ENCODE measurements at regions not wholly inside any gene's neighbourhood (a gene's known extent, or its start where the extent isn't known, plus 50 kb on each side); places are given as distances from the start of the nearest gene placed in this dataset.
A peak's percentile ranks its signal among the peaks of the same experiment; 100 is the strongest.
"Not testable (repeated sequence)": the region's sequence is repeated elsewhere in the genome, so short reads cannot be mapped to it uniquely, and the experiment has no call there.

DNA sequence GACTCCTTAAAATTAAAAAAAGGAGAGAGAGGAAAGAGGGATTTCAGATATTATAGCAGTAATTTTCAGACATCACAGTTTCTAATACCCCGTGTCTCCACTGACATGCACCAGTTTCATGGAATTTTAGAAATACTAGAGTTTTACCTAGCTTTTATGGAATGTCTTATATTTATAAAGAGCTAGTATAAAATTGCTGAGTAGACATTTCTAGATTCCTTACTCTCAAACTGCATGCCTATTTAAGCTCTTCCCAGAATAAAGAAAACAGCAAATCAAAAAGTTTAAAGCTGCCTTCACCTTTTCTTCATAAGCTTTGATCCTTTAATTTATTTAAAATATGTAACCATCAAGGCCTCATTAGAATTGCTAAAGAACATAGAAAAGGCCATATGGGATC lies 247.4 kb upstream of the IL12A start:
- DNase-seq (ENCODE audit: low read depth in 4 of 4, low spot score in 2 of 4): no peak

DNA sequence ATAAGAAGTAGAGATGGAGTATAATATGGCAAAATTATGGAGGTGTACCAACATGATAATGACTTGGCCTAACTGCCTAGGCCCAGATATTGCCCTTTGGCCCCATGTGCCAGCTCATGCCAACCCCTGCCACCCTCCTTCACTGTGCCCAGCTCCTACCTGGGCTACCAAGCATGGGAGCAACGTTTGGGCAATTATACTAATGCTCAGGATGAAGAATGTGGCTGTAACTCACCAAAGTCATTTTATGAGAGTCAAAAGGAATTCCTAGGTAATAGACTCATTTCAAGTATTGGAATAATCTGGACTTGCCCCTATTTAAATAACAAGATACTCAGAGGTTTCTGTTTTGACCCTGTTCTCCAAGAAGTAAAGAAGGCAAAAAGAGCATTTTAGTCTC lies 240.2 kb upstream of the IL12A start:
- no peak for DNase-seq (ENCODE audit: low read depth in 4 of 4, low spot score in 2 of 4)

DNA sequence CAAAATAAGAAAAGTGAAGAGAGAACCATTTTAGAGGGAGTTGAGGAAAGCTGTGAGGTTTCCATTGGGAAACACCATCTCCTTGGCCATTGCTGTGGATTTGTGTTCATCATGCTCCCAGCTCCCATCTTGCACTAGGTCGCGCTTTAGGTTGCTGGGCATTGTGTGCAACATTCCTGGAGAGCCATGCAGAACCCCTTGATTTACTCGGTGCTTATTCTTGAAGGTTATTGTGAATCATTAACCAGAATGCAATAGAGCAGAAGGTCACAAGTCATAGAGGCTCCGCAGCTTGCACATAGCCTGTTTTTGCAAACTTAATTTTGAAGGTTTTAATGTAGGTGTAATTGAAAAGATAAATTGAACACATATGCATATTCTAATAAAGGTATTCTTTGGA lies 239.2 kb upstream of the IL12A start:
- DNase-seq (ENCODE audit: low read depth in 4 of 4, low spot score in 2 of 4): no peak

DNA sequence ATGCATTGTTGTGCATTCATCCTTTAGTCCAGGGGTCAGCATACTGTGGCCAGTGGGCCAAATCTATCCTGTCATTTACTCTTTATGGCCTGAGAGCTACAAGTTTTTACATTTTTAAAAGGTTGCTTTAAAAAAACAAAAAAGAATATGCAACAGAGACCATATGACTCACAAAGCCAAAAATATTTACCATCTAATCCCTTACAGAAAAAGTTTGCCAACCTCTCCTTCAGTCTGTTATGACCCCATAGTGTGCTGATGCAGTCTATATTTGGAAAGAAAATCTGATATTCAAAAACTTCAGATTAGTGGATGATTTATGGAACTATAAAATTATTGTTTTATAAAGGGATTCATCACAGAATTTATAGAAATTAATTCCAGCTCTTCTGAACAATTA lies 237.5 kb upstream of the IL12A start:
- no peak for DNase-seq (ENCODE audit: low read depth in 4 of 4, low spot score in 2 of 4)

DNA sequence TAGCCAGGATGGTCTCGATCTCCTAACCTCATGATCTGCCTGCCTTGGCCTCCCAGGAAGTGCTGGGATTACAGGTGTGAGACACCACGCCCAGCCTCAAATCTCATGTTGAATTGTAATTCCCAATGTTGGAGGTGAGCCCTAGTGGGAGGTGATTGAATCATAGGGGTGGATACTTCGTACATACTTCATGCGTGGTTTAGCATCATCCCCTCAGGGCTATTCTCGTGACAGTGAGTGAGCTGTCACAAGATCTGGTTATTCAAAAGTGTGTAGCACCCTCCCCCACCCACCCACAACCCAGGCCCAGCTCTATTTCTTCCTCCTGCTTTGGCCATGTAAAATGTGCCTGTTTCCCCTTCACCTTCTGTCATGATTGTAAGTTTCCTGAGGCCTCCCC lies 236.9 kb upstream of the IL12A start:
- no peak for DNase-seq (ENCODE audit: low read depth in 4 of 4, low spot score in 2 of 4)

DNA sequence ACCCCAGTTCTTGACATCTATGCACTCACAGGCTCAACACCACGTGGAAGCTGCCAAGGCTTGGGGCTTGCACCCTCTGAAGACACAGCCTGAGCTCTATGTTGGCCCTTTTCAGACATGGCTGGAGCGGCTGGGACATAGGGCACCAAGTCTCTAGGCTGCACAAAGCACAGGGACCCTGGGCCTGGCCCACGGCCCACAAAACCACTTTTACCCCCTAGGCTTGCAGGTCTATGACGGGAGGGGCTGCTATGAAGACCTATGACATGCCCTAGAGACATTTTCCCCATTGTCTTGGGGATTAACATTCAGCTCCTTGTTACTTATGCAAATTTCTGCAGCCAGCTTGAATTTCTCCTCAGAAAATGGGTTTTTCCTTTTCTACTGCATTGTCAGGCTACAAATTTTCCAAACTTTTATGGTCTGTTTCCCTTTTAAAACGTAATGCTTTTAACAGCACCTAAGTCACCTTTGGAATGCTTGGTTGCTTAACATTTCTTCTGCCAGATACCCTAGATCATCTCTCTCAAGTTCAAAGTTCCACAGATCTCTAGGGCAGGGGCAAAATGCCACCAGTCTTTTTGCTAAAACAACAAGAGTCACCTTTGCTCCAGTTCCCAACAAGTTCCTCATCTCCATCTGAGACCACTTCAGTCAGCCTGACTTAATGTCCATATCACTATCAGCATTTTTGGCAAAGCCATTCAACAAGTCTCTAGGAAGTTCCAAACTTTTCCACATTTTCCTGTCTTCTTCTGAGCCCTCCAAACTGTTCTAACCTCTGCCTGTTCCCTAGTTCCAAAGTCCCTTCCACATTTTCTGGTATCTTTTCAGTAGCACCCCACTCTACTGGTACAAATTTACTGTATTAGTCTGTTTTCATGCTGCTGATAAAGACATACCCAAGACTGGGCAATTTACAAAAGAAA lies 232.1 kb upstream of the IL12A start:
- DNase-seq (ENCODE audit: low read depth in 4 of 4, low spot score in 2 of 4): not testable (repeated sequence)

DNA sequence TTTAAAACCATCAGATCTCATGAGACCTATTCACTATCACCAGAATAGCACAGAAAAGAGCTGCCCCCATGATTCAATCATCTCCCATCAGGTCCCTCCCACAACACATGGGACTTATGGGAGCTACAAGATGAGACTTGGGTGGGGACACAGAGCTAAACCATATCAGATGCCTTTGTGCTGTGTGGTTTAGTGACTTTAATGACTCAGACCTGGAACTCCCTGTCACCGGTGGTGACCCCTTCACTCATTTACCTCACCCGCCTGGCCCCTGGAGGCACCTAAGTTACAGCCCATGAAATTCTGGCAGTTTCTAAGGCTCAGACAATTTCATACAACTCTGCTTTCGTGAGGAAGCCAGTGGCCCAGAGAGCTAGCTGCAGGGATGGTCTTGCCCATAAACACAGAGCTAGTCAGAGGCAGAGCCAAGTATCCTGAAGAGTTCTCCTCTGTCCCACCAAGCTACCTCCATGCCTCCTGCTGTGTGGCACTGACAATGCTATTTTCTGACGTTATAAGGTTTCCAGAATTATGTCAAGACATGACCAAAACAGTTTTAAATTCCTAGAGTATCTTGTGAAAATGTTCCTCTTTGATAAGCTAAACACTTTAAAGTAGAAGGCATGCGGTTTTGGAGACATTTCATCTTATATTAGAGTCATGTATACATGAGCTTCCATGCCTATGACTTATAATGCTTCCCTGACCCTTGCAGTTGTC lies 231.1 kb upstream of the IL12A start:
- no peak for DNase-seq (ENCODE audit: low read depth in 4 of 4, low spot score in 2 of 4)

DNA sequence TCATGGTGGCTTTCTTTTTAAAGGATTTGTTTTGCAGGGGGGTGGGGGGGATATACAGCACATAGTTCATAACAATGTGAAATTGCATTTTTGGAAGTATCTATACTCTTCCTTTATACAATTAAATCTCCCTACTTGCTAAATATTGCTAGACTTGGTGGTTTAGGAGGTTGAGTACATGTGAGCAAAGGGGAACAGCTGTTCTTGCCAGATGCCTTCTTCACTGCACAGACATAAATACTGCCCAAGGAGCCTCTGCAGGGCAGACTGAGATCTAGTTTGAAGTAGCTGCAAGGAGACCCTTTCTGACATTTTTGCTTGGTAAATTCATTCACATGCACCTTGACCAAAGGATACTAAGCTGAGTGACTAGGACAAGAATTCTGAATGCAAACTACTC lies 228.6 kb upstream of the IL12A start:
- DNase-seq (ENCODE audit: low read depth in 4 of 4, low spot score in 2 of 4): no peak

DNA sequence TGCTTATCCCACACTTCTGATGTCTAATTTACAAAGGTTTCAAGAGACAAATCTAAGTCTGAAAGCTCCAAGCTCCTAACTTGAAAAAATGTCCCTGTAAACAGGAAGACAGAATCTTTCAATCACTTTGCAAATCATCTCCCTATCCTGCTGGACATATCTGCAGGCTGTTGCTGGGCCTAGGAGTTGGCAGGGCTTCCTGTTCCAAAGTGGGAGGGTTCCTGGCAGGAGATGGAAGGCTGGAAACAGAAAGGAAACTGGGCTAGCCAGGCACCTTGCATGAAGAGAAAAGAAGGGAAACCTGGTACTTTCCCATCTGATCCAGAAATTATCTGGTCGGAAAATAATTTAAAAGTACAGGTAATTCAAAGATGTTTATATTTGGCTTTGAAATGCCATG lies 227.3 kb upstream of the IL12A start:
- DNase-seq (ENCODE audit: low read depth in 4 of 4, low spot score in 2 of 4): no peak

DNA sequence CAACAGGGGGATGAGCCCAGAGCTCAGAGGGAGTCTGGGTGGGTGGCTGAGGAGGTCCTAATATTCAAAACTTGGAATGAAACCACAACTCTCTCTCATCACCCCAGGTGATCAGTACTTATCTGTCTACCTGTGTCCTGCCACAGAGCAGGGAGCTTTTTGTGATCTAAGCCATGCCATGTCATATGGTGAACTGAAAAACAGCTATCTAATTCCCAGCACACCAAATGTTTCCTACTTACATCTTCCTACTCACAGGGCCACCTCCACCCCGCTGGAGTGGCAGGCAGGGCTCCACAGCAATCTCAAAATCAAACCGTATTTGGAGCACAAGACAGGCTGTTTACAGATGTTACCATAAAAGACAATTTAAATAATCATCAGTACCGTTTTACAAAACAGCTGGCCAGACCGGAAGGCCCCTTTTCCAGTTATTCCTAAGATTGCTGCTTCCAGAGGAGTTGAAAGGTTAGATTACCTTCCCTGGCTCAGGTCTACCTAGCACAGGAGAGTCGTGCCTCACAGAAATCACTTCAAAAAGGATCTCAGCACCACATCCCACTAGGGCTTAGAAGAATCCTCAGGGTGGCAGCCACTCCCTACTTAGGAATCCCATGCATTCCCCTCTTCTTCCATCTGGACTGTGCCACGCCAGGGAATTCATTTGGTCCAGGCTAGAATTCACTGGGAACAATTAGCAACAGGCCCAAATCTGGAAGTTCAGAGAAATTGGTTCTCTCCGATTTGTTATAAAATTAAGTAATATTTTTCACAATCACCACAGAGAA lies 226.6 kb upstream of the IL12A start:
- DNase-seq (ENCODE audit: low read depth in 4 of 4, low spot score in 2 of 4): no peak

DNA sequence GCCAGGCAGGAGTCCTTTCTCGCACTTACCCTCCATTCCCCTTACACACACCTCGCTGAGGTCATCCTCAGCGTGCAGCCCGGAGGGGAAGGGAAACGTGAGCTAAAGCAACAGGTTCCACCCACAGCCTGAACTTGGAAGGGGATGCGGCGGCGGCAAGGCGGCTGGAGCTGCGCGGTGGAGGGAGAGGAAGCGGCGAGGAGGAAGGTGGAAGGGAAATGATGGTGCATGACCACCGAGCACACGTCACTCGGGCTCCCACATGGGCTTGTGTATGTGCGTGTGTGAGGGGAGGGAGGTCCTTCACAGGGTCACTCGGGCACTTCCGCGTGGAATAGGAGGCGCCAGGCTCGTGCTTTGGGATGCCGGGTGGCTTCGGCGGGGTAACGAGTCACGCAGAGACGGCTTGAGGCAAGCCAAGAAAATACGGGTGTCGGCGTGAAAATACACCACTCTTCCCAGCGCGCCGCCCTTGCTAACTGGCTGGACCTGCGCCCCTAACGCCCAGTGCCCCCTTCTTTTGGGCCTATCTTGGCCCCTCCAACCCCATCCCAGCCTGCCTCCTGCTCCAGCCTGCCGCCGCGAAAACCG lies 225.5 kb upstream of the IL12A start:
- peak in 2 of 4 donors; percentile 32 to 48 for DNase-seq (ENCODE audit: low read depth in 4 of 4, low spot score in 2 of 4)

DNA sequence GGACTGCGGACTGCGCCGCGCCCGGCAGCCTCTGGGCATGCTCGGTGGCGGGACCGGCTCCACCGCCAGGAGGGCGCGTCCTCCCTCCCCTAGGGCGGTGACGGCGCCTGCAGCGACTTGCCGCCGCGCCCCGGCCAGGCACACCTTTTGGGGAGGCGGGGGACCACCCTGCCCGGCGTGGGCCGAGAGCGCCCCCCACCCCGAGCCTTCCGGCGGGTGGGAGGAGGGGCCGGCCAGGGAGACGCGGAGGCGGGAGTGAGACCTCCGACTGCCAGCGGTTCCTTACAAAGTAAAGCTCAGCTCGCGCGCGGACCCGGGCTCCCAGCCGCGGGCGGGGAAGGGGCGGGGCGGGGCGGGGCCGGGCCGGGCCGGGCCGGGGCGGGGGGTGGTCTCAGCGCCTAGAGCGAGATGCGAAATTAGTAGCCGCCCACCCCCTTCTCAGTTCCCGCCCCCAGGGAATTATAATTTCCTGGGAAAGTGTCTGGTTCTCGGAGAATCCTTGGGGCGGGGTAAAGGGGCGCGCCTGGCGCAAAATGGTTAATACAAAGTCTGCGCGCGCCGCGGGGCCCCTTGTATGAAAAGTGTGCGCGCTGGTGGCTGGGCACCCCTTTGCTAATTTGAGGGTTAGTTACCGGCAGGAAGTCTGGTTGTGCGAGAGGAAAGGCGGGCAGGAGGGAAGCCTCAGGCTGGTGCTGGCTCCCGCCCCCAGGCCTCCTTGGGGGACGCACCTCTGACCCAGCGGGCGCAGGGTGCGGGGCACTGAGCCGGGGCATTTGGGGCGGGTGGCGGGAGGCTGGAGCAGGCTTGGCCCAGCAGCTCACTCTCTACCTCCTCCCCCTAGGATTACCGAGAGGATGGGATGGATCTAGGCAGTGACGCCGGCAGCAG lies 224.8 kb upstream of the IL12A start:
- DNase-seq (ENCODE audit: low read depth in 4 of 4, low spot score in 2 of 4): peak in 3 of 4 donors; percentile 54 to 63 (median 60)

DNA sequence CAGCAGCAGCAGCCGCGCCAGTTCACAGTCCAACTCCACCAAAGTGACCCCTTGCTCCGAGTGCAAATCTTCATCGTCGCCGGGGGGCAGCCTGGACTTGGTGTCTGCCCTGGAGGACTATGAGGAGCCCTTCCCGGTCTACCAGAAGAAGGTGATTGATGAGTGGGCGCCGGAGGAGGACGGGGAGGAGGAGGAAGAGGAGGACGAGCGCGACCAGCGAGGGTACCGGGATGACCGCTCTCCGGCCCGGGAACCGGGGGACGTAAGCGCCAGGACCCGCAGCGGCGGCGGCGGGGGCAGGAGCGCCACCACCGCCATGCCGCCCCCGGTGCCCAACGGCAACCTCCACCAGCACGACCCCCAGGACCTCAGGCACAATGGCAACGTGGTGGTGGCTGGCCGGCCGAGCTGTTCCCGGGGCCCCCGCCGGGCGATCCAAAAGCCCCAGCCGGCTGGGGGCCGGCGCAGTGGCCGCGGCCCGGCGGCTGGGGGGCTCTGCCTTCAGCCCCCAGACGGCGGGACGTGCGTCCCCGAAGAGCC lies 224.1 kb upstream of the IL12A start:
- DNase-seq (ENCODE audit: low read depth in 4 of 4, low spot score in 2 of 4): no peak

DNA sequence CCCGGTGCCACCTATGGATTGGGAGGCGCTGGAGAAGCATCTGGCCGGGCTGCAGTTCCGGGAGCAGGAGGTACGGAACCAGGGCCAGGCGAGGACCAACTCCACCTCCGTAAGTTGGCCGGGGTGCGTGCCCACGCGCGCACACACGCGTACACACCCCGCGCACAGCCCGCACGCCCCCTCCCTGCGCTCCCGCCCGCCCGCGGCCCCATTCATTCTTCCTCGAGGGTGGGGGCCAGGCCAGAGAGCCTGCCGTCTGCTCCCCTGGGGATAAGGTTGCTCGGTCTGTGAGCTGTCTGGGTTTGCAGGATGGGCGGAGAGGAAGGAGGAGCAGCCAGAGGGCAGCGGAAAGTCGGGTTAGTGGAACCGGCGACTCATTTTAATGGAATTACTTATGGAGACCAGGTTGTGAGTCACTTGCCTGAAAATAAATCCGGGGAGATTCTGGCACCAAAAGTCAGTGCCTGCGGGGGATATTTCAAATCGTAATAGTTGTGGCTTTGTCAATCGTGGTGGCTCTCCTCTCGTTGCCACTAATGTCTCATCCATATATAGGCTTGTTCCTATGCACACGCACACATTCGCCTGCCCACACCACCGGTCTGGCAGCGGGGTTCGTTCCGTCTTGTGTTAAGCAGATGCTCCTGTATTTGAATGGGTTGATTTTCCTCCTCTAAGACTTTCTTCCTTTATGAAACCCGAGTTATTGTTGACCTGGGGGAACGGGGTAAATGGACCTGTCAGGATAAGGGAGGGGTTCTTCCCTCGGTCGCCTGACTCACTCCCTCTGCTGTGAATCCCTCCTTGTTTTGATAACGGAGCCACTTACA lies 223.4 kb upstream of the IL12A start:
- peak in 2 of 4 donors; percentile 44 to 51 for DNase-seq (ENCODE audit: low read depth in 4 of 4, low spot score in 2 of 4)

DNA sequence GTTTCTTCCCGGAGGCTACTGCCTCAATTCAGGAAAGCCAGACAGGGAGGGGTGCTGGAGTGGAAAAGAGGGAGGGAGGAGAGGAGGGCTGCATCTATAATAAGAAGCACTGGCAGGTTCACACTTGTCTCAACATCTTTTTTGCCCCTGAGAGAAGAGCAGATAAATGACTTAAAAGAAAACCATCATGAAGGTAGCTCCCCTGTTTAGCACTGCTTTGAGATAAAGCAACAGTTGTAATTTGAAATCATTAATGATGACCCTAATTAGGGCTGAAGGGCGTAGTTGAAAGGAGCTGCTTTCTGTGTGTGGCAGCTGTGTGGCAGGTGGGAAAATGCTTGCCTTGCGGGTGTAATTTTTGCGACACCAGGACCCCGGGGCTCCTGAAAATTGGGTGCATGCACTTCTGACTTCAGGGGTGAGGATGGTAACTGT lies 222.8 kb upstream of the IL12A start:
- DNase-seq (ENCODE audit: low read depth in 4 of 4, low spot score in 2 of 4): no peak

DNA sequence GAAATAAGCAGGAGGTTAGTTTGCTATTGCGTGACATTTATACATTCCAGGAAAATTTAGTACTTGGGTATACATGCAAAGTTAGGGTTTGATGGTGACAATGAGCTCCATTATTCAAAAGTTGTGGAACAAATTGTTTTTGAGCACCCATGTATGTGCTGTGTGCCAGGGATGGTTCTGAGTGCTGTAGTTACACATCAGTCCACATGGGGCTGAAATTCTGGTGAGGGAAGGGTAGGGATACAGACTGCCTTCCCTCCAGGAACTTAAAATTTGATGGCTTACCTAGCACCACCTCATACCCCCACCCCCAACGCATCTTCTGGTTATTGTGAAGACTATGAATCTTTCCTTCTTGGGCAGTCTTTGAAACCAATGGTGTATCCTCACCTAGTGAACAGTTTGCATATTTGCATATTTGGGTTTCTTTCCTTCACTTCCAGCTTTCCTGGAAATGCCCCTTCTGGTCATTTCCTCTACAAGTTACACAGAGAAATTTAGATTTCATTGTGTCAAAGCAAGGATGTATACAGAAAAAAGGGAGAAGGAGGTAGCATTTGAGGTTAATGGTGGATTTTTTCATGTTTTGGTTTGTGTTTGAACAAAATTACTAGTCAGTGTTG lies 222.0 kb upstream of the IL12A start:
- no peak for DNase-seq (ENCODE audit: low read depth in 4 of 4, low spot score in 2 of 4)

DNA sequence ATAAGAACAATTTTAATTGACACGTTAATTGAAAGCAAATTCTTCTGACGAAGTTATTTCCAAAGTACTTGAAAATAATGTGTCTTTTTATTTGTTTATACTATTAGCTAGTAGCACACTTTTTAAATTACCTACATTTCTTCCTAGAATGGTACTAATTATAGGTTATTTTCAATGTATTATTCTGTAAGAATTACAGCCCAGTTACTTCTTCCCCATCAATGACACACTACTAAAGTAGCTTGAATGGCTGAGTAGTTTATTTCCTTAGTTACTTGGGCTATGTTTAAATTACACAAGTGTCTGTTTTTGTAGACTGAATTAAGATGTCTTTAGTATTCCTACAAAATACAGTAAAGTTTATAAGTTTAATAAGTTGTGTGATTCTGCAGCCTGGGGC lies 217.6 kb upstream of the IL12A start:
- DNase-seq (ENCODE audit: low read depth in 4 of 4, low spot score in 2 of 4): no peak

Measured in left renal cortex interstitium (tissue), 4 donors.